Left ventricle myocardium inferior (tissue), 1 donor: ENCODE measurements at regions not wholly inside any gene's neighbourhood (a gene's known extent, or its start where the extent isn't known, plus 50 kb on each side); places are given as distances from the start of the nearest gene placed in this dataset.

ENCODE experiments used
- DNase-seq: peaks from one replicate; pipeline ENCODE4 v3.0.0-alpha.2; 2020
- H3K27ac ChIP-seq: fragments of 200-600 bp; replicated peaks from 2 replicates; pipeline ENCODE4 v1.8.0; 2021
- H3K27me3 ChIP-seq: fragments of 200-600 bp; 2 replicates; pipeline ENCODE4 v1.8.0; 2021; ENCODE audit warnings: low read depth
- H3K36me3 ChIP-seq: fragments of 200-600 bp; 2 replicates; pipeline ENCODE4 v1.8.0; 2021
- H3K4me1 ChIP-seq: fragments of 200-600 bp; 2 replicates; pipeline ENCODE4 v1.8.0; 2021
- H3K4me3 ChIP-seq: fragments of 200-600 bp; 2 replicates; pipeline ENCODE4 v1.8.0; 2021; ENCODE audit warnings: mild to moderate bottlenecking, moderate library complexity
- H3K9me3 ChIP-seq: fragments of 200-600 bp; replicated peaks from 2 replicates; pipeline ENCODE4 v1.8.0; 2021
- intact Hi-C: fragments of 100-400 bp; cut with micrococcal nuclease; formaldehyde crosslinking; loops from one replicate; pipeline ENCODE4 v1.11.0; 2022
- TF ChIP-seq, protein P1 (sequence below): fragments of 200-600 bp; IDR thresholded peaks from 2 replicates; pipeline ENCODE4 v1.8.0; 2021; ENCODE audit warnings: antibody characterized with exemption, mild to moderate bottlenecking, borderline replicate concordance
- donor health status: DM: no; HTN: yes; CAD: no; lungs with severe emphysema.

GRCh38 chr13:78176880-78177279 is 258.2 kb upstream of the EDNRB start:
- H3K4me3 ChIP-seq = no peak overlapping the region
- no peak overlapping the region for H3K27ac ChIP-seq
- intact Hi-C loops = no loop called here
- TF ChIP-seq, protein P1, sequence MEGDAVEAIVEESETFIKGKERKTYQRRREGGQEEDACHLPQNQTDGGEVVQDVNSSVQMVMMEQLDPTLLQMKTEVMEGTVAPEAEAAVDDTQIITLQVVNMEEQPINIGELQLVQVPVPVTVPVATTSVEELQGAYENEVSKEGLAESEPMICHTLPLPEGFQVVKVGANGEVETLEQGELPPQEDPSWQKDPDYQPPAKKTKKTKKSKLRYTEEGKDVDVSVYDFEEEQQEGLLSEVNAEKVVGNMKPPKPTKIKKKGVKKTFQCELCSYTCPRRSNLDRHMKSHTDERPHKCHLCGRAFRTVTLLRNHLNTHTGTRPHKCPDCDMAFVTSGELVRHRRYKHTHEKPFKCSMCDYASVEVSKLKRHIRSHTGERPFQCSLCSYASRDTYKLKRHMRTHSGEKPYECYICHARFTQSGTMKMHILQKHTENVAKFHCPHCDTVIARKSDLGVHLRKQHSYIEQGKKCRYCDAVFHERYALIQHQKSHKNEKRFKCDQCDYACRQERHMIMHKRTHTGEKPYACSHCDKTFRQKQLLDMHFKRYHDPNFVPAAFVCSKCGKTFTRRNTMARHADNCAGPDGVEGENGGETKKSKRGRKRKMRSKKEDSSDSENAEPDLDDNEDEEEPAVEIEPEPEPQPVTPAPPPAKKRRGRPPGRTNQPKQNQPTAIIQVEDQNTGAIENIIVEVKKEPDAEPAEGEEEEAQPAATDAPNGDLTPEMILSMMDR = no peak
- no peaks in the 10 kb centered on the region for H3K36me3 ChIP-seq
- H3K4me1 ChIP-seq = no peaks in the 10 kb centered on the region
- no peak for DNase-seq
- no peaks in the 10 kb centered on the region for H3K27me3 ChIP-seq
- H3K9me3 ChIP-seq = peaks cover 17% of the 10 kb centered on the region

GRCh38 chr13:78169386-78169785 is 250.8 kb upstream of the EDNRB start:
- Histone ChIP-seq H3K4me3 (no peak overlapping the region), H3K27ac (no peak overlapping the region), H3K27me3 (no peaks in the 10 kb centered on the region), H3K36me3 (no peaks in the 10 kb centered on the region), H3K4me1 (no peaks in the 10 kb centered on the region), H3K9me3 (peaks cover 10% of the 10 kb centered on the region)
- TF ChIP-seq, protein P1 = no peak
- DNase-seq = no peak
- intact Hi-C loops = no loop called here

- no peak overlapping the region for H3K27ac ChIP-seq
- DNase-seq = no peak
- H3K4me1 ChIP-seq = no peaks in the 10 kb centered on the region
- intact Hi-C loops = no loop called here
- peaks cover 10% of the 10 kb centered on the region for H3K9me3 ChIP-seq
- no peak overlapping the region for H3K4me3 ChIP-seq
- H3K36me3 ChIP-seq = no peaks in the 10 kb centered on the region
- H3K27me3 ChIP-seq = no peaks in the 10 kb centered on the region
- TF ChIP-seq, protein P1 = no peak
Observed at GRCh38 chr13:78168981-78169380, 250.3 kb upstream of the EDNRB start.

DNA sequence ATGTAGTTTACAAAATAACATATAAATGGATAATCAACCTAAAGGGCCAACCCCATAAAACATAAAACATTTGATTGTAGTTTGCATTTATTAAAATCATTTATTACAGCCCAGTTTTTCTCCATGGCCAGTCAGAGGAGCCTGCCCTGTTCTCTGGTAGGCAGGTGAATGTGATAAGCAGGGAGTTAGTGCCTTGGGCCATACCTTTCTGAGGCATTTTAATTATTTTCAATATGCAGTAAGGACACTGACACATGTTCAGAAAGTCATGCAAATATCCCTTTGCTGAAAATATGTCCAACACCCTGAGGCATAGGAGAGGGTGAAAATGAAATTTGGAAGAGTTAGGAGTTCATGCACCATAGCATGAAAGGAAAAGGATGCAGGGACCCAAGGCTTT is 242.6 kb upstream of the EDNRB start:
- TF ChIP-seq, protein P1 = no peak
- DNase-seq = no peak
- H3K4me3 ChIP-seq = no peak overlapping the region
- no peaks in the 10 kb centered on the region for H3K27me3 ChIP-seq
- intact Hi-C loops = no loop called here
- no peaks in the 10 kb centered on the region for H3K4me1 ChIP-seq
- H3K27ac ChIP-seq = no peak overlapping the region
- H3K36me3 ChIP-seq = no peaks in the 10 kb centered on the region
- H3K9me3 ChIP-seq = no peaks in the 10 kb centered on the region

GRCh38 chr13:78160793-78161192 is 242.2 kb upstream of the EDNRB start:
- no peaks in the 10 kb centered on the region for H3K9me3 ChIP-seq
- no peaks in the 10 kb centered on the region for H3K36me3 ChIP-seq
- no peak overlapping the region for H3K27ac ChIP-seq
- no peak for DNase-seq
- H3K4me3 ChIP-seq = no peak overlapping the region
- intact Hi-C loops = no loop called here
- no peaks in the 10 kb centered on the region for H3K27me3 ChIP-seq
- TF ChIP-seq, protein P1 = no peak
- no peaks in the 10 kb centered on the region for H3K4me1 ChIP-seq

GRCh38 chr13:78152415-78152814 is 233.8 kb upstream of the EDNRB start:
- H3K27ac ChIP-seq = no peak overlapping the region
- H3K9me3 ChIP-seq = peaks cover 8% of the 10 kb centered on the region
- intact Hi-C loops = no loop called here
- no peaks in the 10 kb centered on the region for H3K27me3 ChIP-seq
- TF ChIP-seq, protein P1 = no peak
- no peak overlapping the region for H3K4me3 ChIP-seq
- H3K4me1 ChIP-seq = no peaks in the 10 kb centered on the region
- H3K36me3 ChIP-seq = no peaks in the 10 kb centered on the region
- no peak for DNase-seq
